ENCODE measurements at regions not wholly inside any gene's neighbourhood (a gene's known extent, or its start where the extent isn't known, plus 50 kb on each side); places are given as distances from the start of the nearest gene placed in this dataset.

GRCh38 chr9:129285382-129285781, 107.3 kb upstream of the IER5L start:
- no peak for TF ChIP-seq FOXP2 (optimal IDR thresholded peaks at IDR 0.05; ENCODE audit: control extremely low read depth, extremely low read length, insufficient read depth)
- no peak for TF ChIP-seq POLR2AphosphoS5 (IDR thresholded peaks at IDR 0.05; ENCODE audit: borderline replicate concordance, low read depth, low read length)
